Inflammatory macrophage treated with lipopolysaccharide for 1 hour (primary cell): ENCODE measurements at regions not wholly inside any gene's neighbourhood (a gene's known extent, or its start where the extent isn't known, plus 50 kb on each side); places are given as distances from the start of the nearest gene placed in this dataset.
A peak's percentile ranks its signal among the peaks of the same experiment; 100 is the strongest.

Source experiments
- DNase-seq, 2 donors: peaks; one replicate each; pipeline ENCODE4 v3.0.0-alpha.2; 2020 to 2022

GRCh38 chr12:41924111-41924510 lies 220.6 kb downstream of the GXYLT1 start:
- DNase-seq, result no peak

- DNase-seq, result no peak
Observed at GRCh38 chr12:41923351-41923750, 221.3 kb downstream of the GXYLT1 start.

GRCh38 chr12:41920355-41920754 lies 224.3 kb downstream of the GXYLT1 start:
- DNase-seq, result no peak

DNA sequence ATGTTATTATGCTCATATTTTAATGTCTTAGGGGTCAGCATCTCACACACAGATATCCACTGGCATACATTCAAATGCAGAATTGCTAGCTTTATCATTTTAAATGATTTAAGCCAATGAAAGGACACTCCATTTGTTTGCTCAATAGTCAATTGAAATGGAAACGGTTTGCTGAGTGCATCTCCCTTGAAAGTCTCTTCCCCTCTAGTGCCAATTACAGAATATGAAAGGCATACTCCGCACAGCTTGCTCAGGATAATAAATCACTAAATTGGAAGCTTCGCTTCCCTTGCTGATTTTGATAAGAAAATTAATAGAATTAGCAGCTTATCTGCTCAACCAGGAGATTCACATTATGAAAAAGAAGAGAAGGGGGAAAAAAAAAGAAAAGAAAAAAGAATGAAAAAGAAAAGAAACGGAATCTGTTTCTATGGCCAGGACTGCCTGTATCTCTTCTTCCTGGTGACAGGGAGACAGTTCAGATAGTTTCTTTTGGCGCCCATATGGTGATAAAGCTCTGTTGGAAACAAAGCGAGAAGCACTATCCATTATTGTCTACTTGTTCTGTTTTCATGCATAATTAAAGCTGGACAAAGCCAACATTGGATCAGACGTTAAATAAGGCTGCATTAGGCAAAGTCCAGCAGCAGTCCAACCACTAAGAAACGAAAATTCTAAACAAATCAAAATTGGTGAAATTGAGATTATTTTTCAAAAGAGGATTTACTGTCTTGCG lies 225.0 kb downstream of the GXYLT1 start:
- DNase-seq, result no peak

GRCh38 chr12:41919048-41919447 lies 225.6 kb downstream of the GXYLT1 start:
- DNase-seq, result no peak

DNA sequence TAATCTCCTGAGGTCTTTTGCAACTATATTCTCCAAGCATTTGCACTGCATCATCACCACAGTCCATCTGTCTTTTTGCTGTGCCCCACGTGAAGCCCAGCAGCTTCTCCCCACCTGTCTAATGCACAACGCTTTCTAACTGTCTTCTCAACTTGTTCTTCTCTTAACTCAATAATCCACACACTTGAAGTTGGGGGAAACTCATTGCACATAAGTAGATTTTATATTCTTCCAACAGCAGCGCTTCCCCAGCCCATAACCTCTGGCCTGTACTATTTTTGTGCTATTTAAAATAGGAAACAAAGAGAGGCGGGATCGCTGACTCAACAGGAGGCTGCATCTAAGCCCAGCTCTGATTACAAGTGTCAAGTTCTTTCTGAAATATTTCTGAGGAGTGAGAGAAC lies 226.7 kb downstream of the GXYLT1 start:
- DNase-seq, result peak in 1 of 2 donors; percentile 9

GRCh38 chr12:41917181-41917580 lies 227.5 kb downstream of the GXYLT1 start:
- DNase-seq, result no peak

- DNase-seq, result no peak
Observed at GRCh38 chr12:41910578-41911320, 233.9 kb downstream of the GXYLT1 start.

- DNase-seq, result peak; percentile 29 to 37
Observed at GRCh38 chr12:41908206-41908605, 236.5 kb downstream of the GXYLT1 start.

DNA sequence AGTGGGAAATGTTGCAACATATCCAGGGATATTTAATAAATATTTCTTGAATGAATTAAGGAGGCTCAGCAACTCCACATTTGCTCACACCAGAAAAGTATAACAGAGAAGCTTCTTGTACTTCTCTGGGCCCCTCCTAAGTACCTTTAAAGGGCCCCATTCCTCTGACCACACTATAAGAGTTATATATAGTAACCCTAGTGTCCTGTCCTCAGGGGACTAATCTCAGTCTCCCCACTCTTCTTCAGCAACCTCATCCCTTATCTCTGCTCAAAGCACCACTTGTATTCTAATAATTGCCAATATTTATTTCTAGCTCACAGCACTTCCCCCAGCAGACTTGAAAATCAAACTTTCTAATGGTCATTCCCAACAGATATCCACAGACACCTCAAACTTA lies 237.1 kb downstream of the GXYLT1 start:
- DNase-seq, result no peak

DNA sequence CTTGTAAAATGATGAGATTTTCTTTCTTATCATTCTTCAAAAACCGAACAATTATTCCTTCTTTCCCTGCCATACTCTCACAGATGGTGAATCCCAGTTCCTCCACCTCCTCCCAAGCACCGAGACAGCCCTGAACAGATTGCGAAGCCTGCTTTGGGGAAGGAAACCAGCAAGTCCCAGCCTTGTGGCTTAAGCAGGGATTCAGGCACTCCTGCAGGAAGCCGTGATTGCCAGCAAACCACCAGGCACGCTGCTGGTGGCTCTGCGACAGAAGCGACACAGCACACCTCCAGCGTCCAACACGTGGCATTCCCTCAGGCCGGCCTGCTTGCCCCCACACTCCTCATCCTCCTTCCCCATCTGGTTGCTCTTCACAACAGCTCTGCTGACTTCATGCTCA lies 237.7 kb downstream of the GXYLT1 start:
- DNase-seq, result no peak

- no peak for DNase-seq
Observed at GRCh38 chr12:41905759-41906297, 238.8 kb downstream of the GXYLT1 start.

- DNase-seq, result no peak
Observed at GRCh38 chr12:41905073-41905758, 239.5 kb downstream of the GXYLT1 start.

DNA sequence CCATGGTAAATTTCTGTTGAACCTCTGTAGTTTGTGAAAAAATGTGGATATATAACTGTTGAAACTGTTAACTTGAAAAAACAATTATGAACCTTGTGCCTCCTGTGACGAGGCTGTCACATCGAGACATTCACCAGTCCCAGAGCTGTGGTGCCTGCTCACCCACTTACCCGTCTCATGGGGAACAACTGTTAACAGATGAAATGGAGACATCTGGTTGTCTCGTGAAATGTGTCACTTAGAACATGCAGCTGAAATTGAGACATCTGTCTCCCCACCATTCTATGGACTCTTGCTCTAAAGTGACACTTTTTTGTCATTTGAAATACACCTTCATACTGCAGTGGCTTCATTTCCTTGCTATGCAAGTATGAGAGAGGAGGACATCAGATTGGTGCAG lies 240.6 kb downstream of the GXYLT1 start:
- no peak for DNase-seq

GRCh38 chr12:41903014-41903708 lies 241.5 kb downstream of the GXYLT1 start:
- DNase-seq, result no peak

GRCh38 chr12:41899577-41899976 lies 245.1 kb downstream of the GXYLT1 start:
- DNase-seq, result no peak

DNA sequence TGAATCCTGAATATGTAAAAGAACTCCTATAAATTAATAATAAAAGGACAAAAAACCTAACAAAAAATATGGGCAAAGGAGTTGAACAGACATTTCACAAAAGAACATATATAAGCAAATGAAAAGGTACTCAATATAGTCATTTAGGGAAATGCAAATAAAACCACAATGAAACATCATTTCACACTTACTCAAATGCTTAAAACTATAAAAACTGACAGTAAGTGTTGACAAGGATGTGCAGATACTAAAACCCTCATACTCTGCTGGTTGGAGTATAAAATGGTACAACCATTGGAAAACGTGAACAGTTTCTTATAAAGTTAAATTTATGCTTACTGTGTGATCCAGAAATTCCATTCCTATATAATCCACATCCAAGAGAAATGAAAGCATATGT lies 247.1 kb downstream of the GXYLT1 start:
- DNase-seq, result no peak

DNA sequence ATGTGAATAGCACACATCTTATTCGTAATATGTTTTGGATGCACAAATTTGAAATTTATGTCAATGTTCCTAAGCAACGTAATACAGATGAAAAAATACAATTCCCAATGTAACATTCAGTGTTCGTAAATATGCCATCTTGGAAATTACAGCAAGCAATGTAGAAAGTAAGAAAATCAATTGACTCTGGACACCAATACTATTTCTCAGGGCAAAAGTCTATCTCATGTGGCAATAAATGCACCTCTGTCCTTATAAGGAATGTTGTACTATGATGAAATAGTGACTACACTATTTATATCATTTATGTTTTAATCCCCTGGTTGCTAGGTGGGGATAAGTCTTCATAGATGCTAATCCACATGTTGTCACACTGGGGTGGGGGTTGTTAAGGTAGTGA lies 251.2 kb downstream of the GXYLT1 start:
- DNase-seq, result no peak

- DNase-seq, result no peak
Observed at GRCh38 chr12:41892302-41892701, 252.4 kb downstream of the GXYLT1 start.

GRCh38 chr12:41891226-41891625 lies 253.4 kb downstream of the GXYLT1 start:
- no peak for DNase-seq

DNA sequence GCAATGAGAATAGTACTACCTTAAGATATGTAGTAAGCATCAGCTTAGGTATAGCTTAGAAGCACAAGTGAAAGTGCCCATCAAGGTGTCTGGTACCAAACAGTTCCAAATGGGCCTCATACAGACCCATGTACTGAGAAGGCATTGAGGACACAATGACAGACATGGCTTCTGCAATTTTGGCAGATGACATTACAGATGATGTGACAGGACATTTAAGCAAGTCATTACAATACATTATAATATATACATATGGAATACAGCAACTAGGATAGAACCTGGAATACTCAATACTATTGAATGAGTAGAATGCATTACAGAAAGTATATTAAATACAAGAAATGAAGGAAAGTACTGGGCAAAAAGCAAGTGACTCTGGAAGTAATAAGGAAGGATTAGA lies 256.4 kb downstream of the GXYLT1 start:
- no peak for DNase-seq

- no peak for DNase-seq
Observed at GRCh38 chr12:41881891-41882805, 262.5 kb downstream of the GXYLT1 start.
